ENCODE measurements at regions not wholly inside any gene's neighbourhood (a gene's known extent, or its start where the extent isn't known, plus 50 kb on each side); places are given as distances from the start of the nearest gene placed in this dataset.
"Not testable (repeated sequence)": the region's sequence is repeated elsewhere in the genome, so short reads cannot be mapped to it uniquely, and the experiment has no call there.

DNA sequence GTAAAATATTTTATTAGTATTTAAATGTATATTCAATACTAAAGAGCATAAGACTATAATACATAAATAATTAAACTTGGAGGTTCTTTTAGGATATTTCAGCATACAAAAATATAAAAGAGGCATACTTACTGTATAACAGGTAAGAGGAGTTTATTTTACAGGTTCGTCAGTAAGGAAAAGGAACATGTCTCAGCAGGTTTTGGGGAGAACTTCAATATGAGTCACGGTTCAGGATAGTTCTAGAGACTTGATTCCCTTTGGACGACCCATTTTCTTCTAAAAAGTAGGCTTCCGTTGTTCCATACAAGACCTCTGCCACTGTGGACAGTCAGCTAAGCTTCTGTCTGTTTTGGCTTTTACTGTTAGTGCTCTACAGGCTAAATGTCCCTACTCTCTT lies 181.1 kb downstream of the ALX1 start:
- in situ Hi-C loops (cut with HindIII; ENCODE audit: low sequenced_read_pairs) = no loop called here
- TF ChIP-seq, protein P1, sequence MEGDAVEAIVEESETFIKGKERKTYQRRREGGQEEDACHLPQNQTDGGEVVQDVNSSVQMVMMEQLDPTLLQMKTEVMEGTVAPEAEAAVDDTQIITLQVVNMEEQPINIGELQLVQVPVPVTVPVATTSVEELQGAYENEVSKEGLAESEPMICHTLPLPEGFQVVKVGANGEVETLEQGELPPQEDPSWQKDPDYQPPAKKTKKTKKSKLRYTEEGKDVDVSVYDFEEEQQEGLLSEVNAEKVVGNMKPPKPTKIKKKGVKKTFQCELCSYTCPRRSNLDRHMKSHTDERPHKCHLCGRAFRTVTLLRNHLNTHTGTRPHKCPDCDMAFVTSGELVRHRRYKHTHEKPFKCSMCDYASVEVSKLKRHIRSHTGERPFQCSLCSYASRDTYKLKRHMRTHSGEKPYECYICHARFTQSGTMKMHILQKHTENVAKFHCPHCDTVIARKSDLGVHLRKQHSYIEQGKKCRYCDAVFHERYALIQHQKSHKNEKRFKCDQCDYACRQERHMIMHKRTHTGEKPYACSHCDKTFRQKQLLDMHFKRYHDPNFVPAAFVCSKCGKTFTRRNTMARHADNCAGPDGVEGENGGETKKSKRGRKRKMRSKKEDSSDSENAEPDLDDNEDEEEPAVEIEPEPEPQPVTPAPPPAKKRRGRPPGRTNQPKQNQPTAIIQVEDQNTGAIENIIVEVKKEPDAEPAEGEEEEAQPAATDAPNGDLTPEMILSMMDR (IDR thresholded peaks at IDR 0.05; ENCODE audit: low read depth, low read length, missing control alignments) = no peak
- no peak for DNase-seq (ENCODE audit: low read depth)
- no peak overlapping the region for H3K4me3 ChIP-seq (ENCODE audit: low read depth, low read length)

DNA sequence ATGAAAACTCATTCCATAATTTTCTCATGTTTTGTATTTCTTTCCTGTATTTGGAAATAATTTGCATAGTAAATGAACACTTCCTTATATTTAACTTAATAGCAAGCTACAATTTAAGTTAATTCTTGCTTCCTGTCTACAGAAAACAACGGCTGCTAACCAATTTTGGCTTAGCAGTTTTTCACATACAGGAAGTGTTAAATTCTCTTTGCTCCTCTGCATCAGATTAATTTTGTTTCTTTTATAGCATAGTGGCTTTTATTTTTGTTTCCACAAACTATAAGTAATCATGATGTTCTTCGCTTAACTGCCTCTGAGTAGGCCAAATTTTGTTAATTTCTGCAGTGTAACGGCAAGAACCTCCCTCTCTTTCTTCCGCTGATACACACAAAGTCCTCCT lies 182.9 kb downstream of the ALX1 start:
- TF ChIP-seq, protein P1 (IDR thresholded peaks at IDR 0.05; ENCODE audit: low read depth, low read length, missing control alignments) = no peak
- DNase-seq (ENCODE audit: low read depth) = no peak
- in situ Hi-C loops (cut with HindIII; ENCODE audit: low sequenced_read_pairs) = no loop called here
- H3K4me3 ChIP-seq (ENCODE audit: low read depth, low read length) = no peak overlapping the region

DNA sequence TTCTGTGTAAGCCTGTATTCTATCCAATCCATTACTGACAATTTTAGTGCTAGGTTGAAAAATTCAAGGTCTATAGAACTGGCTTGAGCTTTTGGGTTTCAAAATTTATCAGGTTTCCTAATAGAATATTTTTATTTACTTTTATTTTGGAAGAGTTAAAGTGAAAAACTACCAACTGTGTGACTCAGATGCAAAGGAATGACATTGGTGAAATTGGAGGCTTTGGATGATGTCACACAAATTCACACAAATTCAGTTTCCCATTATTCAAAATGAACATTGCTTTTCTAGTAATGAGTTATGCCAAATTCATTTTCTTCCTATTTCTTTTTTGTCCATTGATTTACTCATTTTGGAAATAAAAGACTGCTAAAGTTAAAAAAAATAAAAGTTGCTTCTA lies 186.9 kb downstream of the ALX1 start:
- no peak overlapping the region for H3K4me3 ChIP-seq (ENCODE audit: low read depth, low read length)
- TF ChIP-seq, protein P1 (IDR thresholded peaks at IDR 0.05; ENCODE audit: low read depth, low read length, missing control alignments) = no peak
- in situ Hi-C loops (cut with HindIII; ENCODE audit: low sequenced_read_pairs) = no loop called here
- peak; percentile 5 for DNase-seq (ENCODE audit: low read depth)

- in situ Hi-C loops (cut with HindIII; ENCODE audit: low sequenced_read_pairs) = no loop called here
- peak; percentile 59 for DNase-seq (ENCODE audit: low read depth)
- H3K4me3 ChIP-seq (ENCODE audit: low read depth, low read length) = peak overlapping the region; percentile 31
- TF ChIP-seq, protein P1 (IDR thresholded peaks at IDR 0.05; ENCODE audit: low read depth, low read length, missing control alignments) = peak; percentile 78
Observed at GRCh38 chr12:85468356-85469157, 188.5 kb downstream of the ALX1 start.

- in situ Hi-C loops (cut with HindIII; ENCODE audit: low sequenced_read_pairs); DNase-seq (ENCODE audit: low read depth): not testable (repeated sequence)
- H3K4me3 ChIP-seq (ENCODE audit: low read depth, low read length) = peak overlapping the region; percentile 31
Observed at GRCh38 chr12:85469158-85470086, 189.4 kb downstream of the ALX1 start.

- DNase-seq (ENCODE audit: low read depth); H3K4me3 ChIP-seq (ENCODE audit: low read depth, low read length): not testable (repeated sequence)
- in situ Hi-C loops (cut with HindIII; ENCODE audit: low sequenced_read_pairs) = loop anchor here (25.0 kb wide), 1 partner anchor 387 kb away; the partner anchor contains the start of gene NTS
Observed at GRCh38 chr12:85475277-85475676, 195.3 kb downstream of the ALX1 start.

GRCh38 chr12:85476756-85477155 lies 196.7 kb downstream of the ALX1 start:
- H3K4me3 ChIP-seq (ENCODE audit: low read depth, low read length) = no peak overlapping the region
- TF ChIP-seq, protein P1 (IDR thresholded peaks at IDR 0.05; ENCODE audit: low read depth, low read length, missing control alignments) = no peak
- in situ Hi-C loops (cut with HindIII; ENCODE audit: low sequenced_read_pairs) = loop anchor here (25.0 kb wide), 1 partner anchor 386 kb away; the partner anchor contains the start of gene NTS
- DNase-seq (ENCODE audit: low read depth) = no peak
